H1 (cell line): ENCODE measurements at regions not wholly inside any gene's neighbourhood (a gene's known extent, or its start where the extent isn't known, plus 50 kb on each side); places are given as distances from the start of the nearest gene placed in this dataset.

Experiments
- CTCF ChIA-PET: fragments of 300-600 bp; sonication (Branson Sonifier 250); formaldehyde crosslinking; loops from one replicate; lab custom pipeline; 2021; ENCODE audit not compliant: partially characterized antibody; lab: Charles Lee
- POLR2A ChIA-PET: fragments of 300-600 bp; sonication (Branson Sonifier 250); formaldehyde crosslinking; loops from one replicate; lab custom pipeline; 2021; ENCODE audit warnings: inconsistent platforms; ENCODE audit not compliant: partially characterized antibody; lab: Charles Lee
- DNase-seq, 2 experiments: peaks; one replicate each; pipeline versions ENCODE4 v3.0.0 to v3.0.0-alpha.2; 2010 to 2022; ENCODE audit warnings: low spot score in 2 of 2, low read depth in 1 of 2, mixed read lengths in 1 of 2
- FAIRE-seq: peaks from 2 replicates; lab custom pipeline; 2011; peaks lifted over from hg19 to GRCh38; lab: Jason Lieb, UNC
- H2AFZ ChIP-seq: 2 replicates; pipeline ENCODE4 v1.8.1; 2012; ENCODE audit warnings: low read length, inconsistent platforms
- H2AK5ac ChIP-seq: 2 replicates; pipeline ENCODE4 v1.6.1; 2013; ENCODE audit warnings: low read depth, low read length
- H2BK120ac ChIP-seq: replicated peaks from 2 replicates; pipeline ENCODE3; 2013; ENCODE audit warnings: low read depth, low read length, inconsistent platforms
- H2BK12ac ChIP-seq: 2 replicates; pipeline ENCODE4 v1.6.1; 2013; ENCODE audit warnings: low read depth, low read length
- H2BK15ac ChIP-seq: 2 replicates; pipeline ENCODE4 v1.6.1; 2013; ENCODE audit warnings: low read length
- H2BK20ac ChIP-seq: 2 replicates; pipeline ENCODE4 v1.6.1; 2013; ENCODE audit warnings: low read length
- H2BK5ac ChIP-seq: 2 replicates; pipeline ENCODE4 v1.6.1; 2013; ENCODE audit warnings: low read depth, low read length
- H3K14ac ChIP-seq: 2 replicates; pipeline ENCODE4 v1.6.1; 2013; ENCODE audit warnings: inconsistent platforms; ENCODE audit not compliant: insufficient read length
- H3K18ac ChIP-seq: 2 replicates; pipeline ENCODE4 v1.6.1; 2013; ENCODE audit warnings: low read length; ENCODE audit errors: extremely low read depth
- H3K23ac ChIP-seq: 2 replicates; pipeline ENCODE4 v1.6.1; 2013; ENCODE audit warnings: inconsistent platforms; ENCODE audit not compliant: insufficient read length
- H3K23me2 ChIP-seq: 2 replicates; pipeline ENCODE4 v1.6.1; 2013; ENCODE audit warnings: low read depth, low read length
- H3K27ac ChIP-seq: 2 replicates; pipeline ENCODE4 v1.6.1; 2011; ENCODE audit warnings: low read depth, low read length, inconsistent platforms
- H3K27me3 ChIP-seq, 4 experiments: replicated peaks in 1 of 4; 1 replicate in 1 of 4; 2 replicates in 3 of 4; pipeline versions ENCODE4 v1.6.1 to v1.8.1; 2011 to 2013; ENCODE audit warnings: low read length in 3 of 4, mild to moderate bottlenecking in 3 of 4, inconsistent platforms in 2 of 4, mixed read lengths in 2 of 4, moderate library complexity in 1 of 4; ENCODE audit not compliant: control insufficient read depth in 3 of 4, insufficient read depth in 3 of 4; ENCODE audit errors: extremely low read depth in 1 of 4
- H3K36me3 ChIP-seq, 4 experiments: 2 replicates each; pipeline versions ENCODE4 v1.6.1 to v1.8.1; 2011 to 2013; ENCODE audit warnings: mild to moderate bottlenecking in 4 of 4, low read length in 3 of 4, moderate library complexity in 2 of 4, control low read depth in 1 of 4, inconsistent platforms in 1 of 4; ENCODE audit not compliant: insufficient read depth in 4 of 4, control insufficient read depth in 2 of 4
- H3K4ac ChIP-seq: replicated peaks from 2 replicates; pipeline ENCODE3; 2013; ENCODE audit warnings: low read length, low read depth, mixed read lengths, inconsistent platforms; ENCODE audit not compliant: insufficient read length
- H3K4me1 ChIP-seq, 4 experiments: replicated peaks in 1 of 4; 1 replicate in 1 of 4; 2 replicates in 3 of 4; pipeline versions ENCODE4 v1.6.1 to v1.8.1; 2011 to 2013; ENCODE audit warnings: low read length in 3 of 4, inconsistent platforms in 2 of 4, mixed read lengths in 1 of 4; ENCODE audit not compliant: insufficient read depth in 4 of 4, control insufficient read depth in 3 of 4
- H3K4me2 ChIP-seq, 2 experiments: 2 replicates each; pipeline versions ENCODE4 v1.6.1 to v1.8.1; 2011 to 2013; ENCODE audit warnings: low read depth in 2 of 2, low read length in 2 of 2, control low read depth in 1 of 2, inconsistent platforms in 1 of 2, mild to moderate bottlenecking in 1 of 2; ENCODE audit not compliant: insufficient read depth in 1 of 2
- H3K4me3 ChIP-seq, 4 experiments: fragments of 200-600, 300-600 bp in 1 of 4; sonication (generic), shearing (Covaris generic), sonication (Bioruptor Twin) in 1 of 4; 2 replicates each; pipeline versions ENCODE4 v1.5.1 to v1.8.1; 2011 to 2016; ENCODE audit warnings: low read length in 4 of 4, low read depth in 3 of 4, control low read depth in 2 of 4, inconsistent platforms in 2 of 4, mild to moderate bottlenecking in 2 of 4, mixed read lengths in 1 of 4, moderate library complexity in 1 of 4; ENCODE audit not compliant: insufficient read depth in 2 of 4; ENCODE audit errors: extremely low read depth in 1 of 4
- H3K56ac ChIP-seq: replicated peaks from 2 replicates; pipeline ENCODE3; 2013; ENCODE audit warnings: low read depth, mild to moderate bottlenecking, mixed read lengths, low read length, inconsistent platforms; ENCODE audit not compliant: insufficient read length
- H3K79me1 ChIP-seq: 2 replicates; pipeline ENCODE4 v1.6.1; 2013; ENCODE audit warnings: low read depth, low read length, control low read depth
- H3K79me2 ChIP-seq, 2 experiments: 2 replicates each; pipeline versions ENCODE4 v1.6.1 to v1.8.1; 2012 to 2013; ENCODE audit warnings: low read length in 2 of 2, mild to moderate bottlenecking in 2 of 2, inconsistent platforms in 1 of 2; ENCODE audit not compliant: insufficient read depth in 2 of 2, control insufficient read depth in 1 of 2
- H3K9ac ChIP-seq, 4 experiments: replicated peaks in 1 of 4; 1 replicate in 1 of 4; 2 replicates in 3 of 4; pipeline versions ENCODE4 v1.6.1 to v1.8.1; 2011 to 2013; ENCODE audit warnings: low read depth in 3 of 4, low read length in 3 of 4, control low read depth in 2 of 4, mild to moderate bottlenecking in 2 of 4, moderate library complexity in 2 of 4, inconsistent platforms in 1 of 4; ENCODE audit errors: extremely low read depth in 1 of 4
- H3K9me3 ChIP-seq, 2 experiments: 2 replicates each; pipeline versions ENCODE4 v1.6.1 to v1.8.1; 2012 to 2013; ENCODE audit warnings: mild to moderate bottlenecking in 2 of 2, moderate library complexity in 2 of 2, control low read depth in 1 of 2, inconsistent platforms in 1 of 2, low read depth in 1 of 2, low read length in 1 of 2, mixed read lengths in 1 of 2; ENCODE audit not compliant: insufficient read depth in 2 of 2
- H4K20me1 ChIP-seq, 2 experiments: replicated peaks in 1 of 2; 2 replicates each; pipeline versions ENCODE3 to v1.8.1; 2011 to 2013; ENCODE audit warnings: inconsistent platforms in 2 of 2, low read length in 2 of 2, mild to moderate bottlenecking in 1 of 2; ENCODE audit not compliant: insufficient read depth in 2 of 2, control insufficient read depth in 1 of 2
- H4K5ac ChIP-seq: 2 replicates; pipeline ENCODE4 v1.6.1; 2013; ENCODE audit warnings: low read length, low read depth, mixed read lengths, inconsistent platforms; ENCODE audit not compliant: insufficient read length
- H4K8ac ChIP-seq: 2 replicates; pipeline ENCODE4 v1.8.0; 2013; ENCODE audit warnings: mild to moderate bottlenecking, moderate library complexity, low read length, inconsistent platforms; ENCODE audit not compliant: insufficient read depth; ENCODE audit errors: extremely low read depth
- H4K91ac ChIP-seq: replicated peaks from 2 replicates; pipeline ENCODE3; 2013; ENCODE audit warnings: low read length, mixed read lengths, inconsistent platforms; ENCODE audit not compliant: insufficient read length
- GTF2F1 ChIP-seq: IDR thresholded peaks from 2 replicates; pipeline ENCODE4 v1.6.1; 2012; ENCODE audit warnings: low read depth, low read length, improper control_type of control experiment, borderline replicate concordance
- SP1 ChIP-seq: IDR thresholded peaks from 2 replicates; pipeline ENCODE4 v1.6.1; 2011; ENCODE audit warnings: low read depth, low read length
- SP2 ChIP-seq: IDR thresholded peaks from 2 replicates; pipeline ENCODE4 v1.6.1; 2012; ENCODE audit warnings: mild to moderate bottlenecking, low read length, inconsistent platforms
- TBP ChIP-seq: IDR thresholded peaks from 2 replicates; pipeline ENCODE4 v1.6.1; 2011; ENCODE audit warnings: low read depth, low read length, improper control_type of control experiment
- ZNF274 ChIP-seq: IDR thresholded peaks from 2 replicates; pipeline ENCODE4 v1.7.0; 2012; ENCODE audit warnings: low read length, borderline replicate concordance; ENCODE audit errors: extremely low read depth
- WGBS, 2 experiments: shearing (Covaris generic) in 1 of 2; methylation state at CpG; one replicate each; pipeline versions ENCODE4 v1.1.6 to v1.1.7; 2013 to 2015; ENCODE audit warnings: low lambda C conversion rate in 2 of 2, mixed read lengths in 2 of 2, inconsistent platforms in 1 of 2, low coverage in 1 of 2, missing lambda C conversion rate in 1 of 2; ENCODE audit not compliant: insufficient replicate concordance in 2 of 2, insufficient coverage in 1 of 2, insufficient read length in 1 of 2; ENCODE audit errors: extremely low coverage in 1 of 2, missing lambda C conversion rate in 1 of 2; 5-methylcytosine and 5-hydroxymethylcytosine counted together

DNA sequence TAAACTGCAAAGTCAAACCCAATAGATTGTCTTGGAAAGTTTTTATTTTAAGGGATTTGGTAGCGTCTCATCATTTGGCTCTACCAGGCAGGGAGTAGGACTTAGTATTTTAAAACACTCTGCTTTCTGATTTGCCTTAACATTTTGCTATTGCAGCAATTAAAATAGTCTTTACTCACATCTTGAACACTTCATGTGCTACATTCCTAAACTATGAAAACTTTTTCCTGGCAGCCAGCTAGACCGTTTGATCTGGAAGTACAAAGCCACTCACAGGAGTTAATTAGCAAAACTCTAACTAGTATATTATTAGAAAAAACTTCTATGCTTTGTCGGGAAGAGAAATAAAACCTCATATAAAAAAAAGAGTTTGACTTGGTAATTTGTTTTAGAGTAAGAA is 111.4 kb downstream of the TFPI2 start:
- no peak overlapping the region for H4K5ac ChIP-seq
- H4K91ac ChIP-seq, result no peak overlapping the region
- H3K9me3 ChIP-seq, result no peaks in the 10 kb centered on the region
- H3K36me3 ChIP-seq, result no peaks in the 10 kb centered on the region
- H4K20me1 ChIP-seq, result no peaks in the 10 kb centered on the region
- no peak overlapping the region for H3K4ac ChIP-seq
- H3K18ac ChIP-seq, result no peak overlapping the region
- no peaks in the 10 kb centered on the region for H3K79me1 ChIP-seq
- no peak overlapping the region for H2AFZ ChIP-seq
- H2BK15ac ChIP-seq, result no peak overlapping the region
- no peak overlapping the region for H3K23ac ChIP-seq
- no peak overlapping the region for H3K4me2 ChIP-seq
- H3K9ac ChIP-seq, result no peak overlapping the region
- H3K14ac ChIP-seq, result no peak overlapping the region
- 89% methylated on average over 3 of the region's 3 CpGs; no CpG with 5 or more reads in 1 of the 2 experiments for WGBS, 2 experiments
- no peaks in the 10 kb centered on the region for H3K23me2 ChIP-seq
- H3K4me3 ChIP-seq, result no peak overlapping the region
- no peak overlapping the region for H3K27ac ChIP-seq
- H3K27me3 ChIP-seq, result no peaks in the 10 kb centered on the region
- H2AK5ac ChIP-seq, result no peak overlapping the region
- H4K8ac ChIP-seq, result no peak overlapping the region
- H3K56ac ChIP-seq, result no peak overlapping the region
- ChIA-PET POLR2A (no interaction called here), CTCF (no interaction called here)
- H3K79me2 ChIP-seq, result no peaks in the 10 kb centered on the region
- H3K4me1 ChIP-seq, result no peaks in the 10 kb centered on the region
- FAIRE-seq (no peak), DNase-seq (no peak)
- H2BK120ac ChIP-seq, result no peak overlapping the region
- no peak overlapping the region for H2BK12ac ChIP-seq
- no peak overlapping the region for H2BK5ac ChIP-seq
- TF ChIP-seq SP2, result no peak
- no peak for TF ChIP-seq TBP
- TF ChIP-seq SP1, result no peak
- TF ChIP-seq ZNF274, result no peak
- TF ChIP-seq GTF2F1, result no peak
- H2BK20ac ChIP-seq, result no peak overlapping the region
